Right cardiac atrium (tissue), 5 donors: ENCODE measurements at regions not wholly inside any gene's neighbourhood (a gene's known extent, or its start where the extent isn't known, plus 50 kb on each side); places are given as distances from the start of the nearest gene placed in this dataset.
A peak's percentile ranks its signal among the peaks of the same experiment; 100 is the strongest.

Experiments used
- ATAC-seq, 2 donors: fragments of 200-7000 bp; cut with Tn5 transposase; one replicate each; pipeline versions ENCODE4 v1.8.0 to v1.9.1; 2020; ENCODE audit warnings: moderate library complexity in 2 of 2, mild to moderate bottlenecking in 1 of 2
- DNase-seq, 3 donors: peaks; one replicate each; pipeline ENCODE4 v3.0.0-alpha.2; 2020
- H3K27ac ChIP-seq: one replicate; pipeline ENCODE4 v1.5.1; 2013; ENCODE audit warnings: mild to moderate bottlenecking, low read length, control low read depth, moderate library complexity
- H3K27me3 ChIP-seq: one replicate; pipeline ENCODE4 v1.6.1; 2013; ENCODE audit not compliant: control insufficient read depth, insufficient read depth
- H3K4me1 ChIP-seq: one replicate; pipeline ENCODE4 v1.6.1; 2013; ENCODE audit warnings: low read length; ENCODE audit not compliant: control insufficient read depth, insufficient read depth
- H3K4me3 ChIP-seq: one replicate; pipeline ENCODE4 v1.5.1; 2013; ENCODE audit warnings: low read length, control low read depth
- H3K9me3 ChIP-seq: one replicate; pipeline ENCODE4 v1.6.1; 2013; ENCODE audit warnings: low read length; ENCODE audit not compliant: control insufficient read depth
- WGBS: extraction: QIAGEN DNeasy Blood & Tissue Kit; methylation state at CpG from one replicate; pipeline ENCODE4 v1.1.7; 2013; 5-methylcytosine and 5-hydroxymethylcytosine counted together
- intact Hi-C, 4 donors: fragments of 100-400 bp; cut with DNase I; formaldehyde crosslinking; loops; one replicate each; pipeline versions ENCODE4 v1.11.0 to v1.14.0; 2022 to 2023
- donor health status: healthy with polysubstance abuse.
- donor health status: DM: no; HTN: yes; CAD: no.
- donor health status: DM: no; HTN: no; CAD: no.
- donor health status: DM: no; HTN: yes; CAD: no; lungs with severe emphysema.
- donor health status: DM: yes; HTN: yes; CAD: no.

DNA sequence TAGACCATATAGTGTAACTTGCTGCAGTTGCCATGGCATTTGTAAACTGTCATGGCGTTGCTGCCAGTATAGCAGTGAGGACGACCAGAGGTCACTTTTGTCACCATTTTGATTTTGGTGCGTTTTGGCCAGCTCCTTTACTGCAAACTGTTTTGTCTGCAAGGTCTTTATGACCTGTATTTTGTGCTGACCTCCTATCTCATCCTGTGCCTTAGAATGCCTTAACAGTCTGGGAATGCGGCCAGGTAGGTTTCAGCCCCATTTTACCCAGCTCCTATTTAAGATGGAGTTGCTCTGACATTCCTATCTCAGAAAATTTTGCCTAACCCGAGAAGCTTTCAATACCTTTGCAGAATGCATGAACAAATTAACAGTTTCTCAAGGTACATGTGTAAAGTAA is 914.4 kb upstream of the ACO1 start:
- 68% methylated on average over 5 of the region's 5 CpGs for WGBS
- no peak for DNase-seq

DNA sequence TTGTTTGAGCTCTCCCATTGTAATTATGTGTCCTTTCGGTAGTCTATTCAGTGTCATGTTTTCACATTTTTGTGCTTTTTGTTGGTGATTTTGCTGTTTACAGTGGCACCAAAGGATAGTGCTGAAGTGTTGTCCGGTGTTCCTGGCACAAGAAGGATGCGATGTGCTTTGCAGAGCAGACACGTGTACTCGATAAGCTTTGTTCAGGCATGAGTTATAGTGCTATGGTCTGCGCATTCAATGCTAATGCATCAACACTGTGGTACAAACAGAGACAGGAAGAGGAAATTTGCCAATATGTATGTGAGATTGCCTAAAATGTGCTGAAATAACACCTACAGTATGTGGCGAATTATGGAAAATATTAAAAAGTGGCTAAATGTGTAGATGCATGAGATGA is 913.4 kb upstream of the ACO1 start:
- Histone ChIP-seq H3K9me3 (no peaks in the 10 kb centered on the region), H3K27me3 (no peaks in the 10 kb centered on the region), H3K27ac (no peak overlapping the region), H3K4me1 (no peaks in the 10 kb centered on the region), H3K4me3 (no peak overlapping the region)
- WGBS, result 86% methylated on average over 7 of the region's 7 CpGs
- intact Hi-C loops, result no loop called here
- DNase-seq (no peak), ATAC-seq (no peak)

More for the DNA sequence above, 914.4 kb upstream of the ACO1 start:
- no peaks in the 10 kb centered on the region for H3K9me3 ChIP-seq
- no peaks in the 10 kb centered on the region for H3K4me1 ChIP-seq
- no peaks in the 10 kb centered on the region for H3K27me3 ChIP-seq
- no peak for ATAC-seq
- no peak overlapping the region for H3K27ac ChIP-seq
- H3K4me3 ChIP-seq, result no peak overlapping the region
- intact Hi-C loops, result no loop called here

- DNase-seq (no peak), ATAC-seq (no peak)
- no peaks in the 10 kb centered on the region for H3K27me3 ChIP-seq
- no peak overlapping the region for H3K4me3 ChIP-seq
- H3K27ac ChIP-seq, result no peak overlapping the region
- H3K4me1 ChIP-seq, result no peaks in the 10 kb centered on the region
- no peaks in the 10 kb centered on the region for H3K9me3 ChIP-seq
- intact Hi-C loops, result no loop called here
Measured at GRCh38 chr9:31486630-31487029, 897.8 kb upstream of the ACO1 start.

DNA sequence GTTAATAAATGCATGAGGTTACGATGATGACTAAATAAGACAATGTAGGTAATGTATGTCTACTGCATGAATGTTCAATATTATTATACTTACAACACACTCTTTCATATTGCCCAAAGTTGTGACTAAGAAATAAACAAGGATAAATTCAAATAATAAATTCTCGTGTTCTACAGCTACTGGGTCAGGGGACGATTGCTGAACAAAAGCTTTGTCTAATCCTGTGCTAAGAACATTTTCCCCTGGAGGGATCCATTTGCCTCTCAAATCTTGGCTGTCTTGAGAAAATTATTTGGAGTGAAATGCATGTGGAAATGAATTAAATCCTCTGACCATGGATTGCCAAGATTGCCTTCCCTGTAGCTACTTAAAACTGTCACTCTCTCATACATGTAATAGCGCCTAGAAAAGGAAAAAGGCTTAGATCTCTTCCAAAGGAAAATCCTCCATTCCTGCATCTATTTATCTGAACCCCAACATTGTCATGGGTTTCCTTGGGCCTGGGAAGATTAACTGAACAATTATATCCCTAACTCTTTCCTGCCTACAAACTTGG is 893.8 kb upstream of the ACO1 start:
- ATAC-seq (no peak), DNase-seq (no peak)
- WGBS, result 65% methylated on average over 4 of the region's 4 CpGs
- no peaks in the 10 kb centered on the region for H3K4me1 ChIP-seq
- intact Hi-C loops, result no loop called here
- no peaks in the 10 kb centered on the region for H3K9me3 ChIP-seq
- H3K27ac ChIP-seq, result no peak overlapping the region
- H3K4me3 ChIP-seq, result no peak overlapping the region
- H3K27me3 ChIP-seq, result no peaks in the 10 kb centered on the region

GRCh38 chr9:31492229-31492628 is 892.2 kb upstream of the ACO1 start:
- Histone ChIP-seq H3K27ac (no peak overlapping the region), H3K9me3 (no peaks in the 10 kb centered on the region), H3K27me3 (no peaks in the 10 kb centered on the region), H3K4me1 (no peaks in the 10 kb centered on the region), H3K4me3 (no peak overlapping the region)
- intact Hi-C loops, result no loop called here
- 32% methylated on average over 1 of the region's 1 CpG for WGBS
- ATAC-seq, result no peak
- DNase-seq, result no peak

DNA sequence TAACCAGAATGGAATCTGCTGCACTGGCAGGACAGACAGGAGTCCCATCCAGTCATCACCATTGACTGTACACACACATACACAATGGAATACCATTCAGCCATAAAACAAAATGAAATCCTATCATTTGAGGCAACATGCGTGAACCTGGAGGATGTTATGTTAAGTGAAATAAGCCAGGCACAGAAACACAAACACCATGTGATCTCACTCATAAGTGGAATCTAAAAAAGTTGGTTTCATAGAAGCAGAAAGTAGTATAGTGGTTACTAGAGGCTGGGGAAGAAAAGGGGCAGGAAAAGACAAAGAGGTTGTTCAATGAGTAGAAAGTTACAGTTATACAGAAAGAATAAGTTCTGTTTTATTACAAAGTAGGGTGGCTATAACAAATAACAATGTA is 884.0 kb upstream of the ACO1 start:
- no peaks in the 10 kb centered on the region for H3K27me3 ChIP-seq
- 72% methylated on average over 1 of the region's 1 CpG for WGBS
- H3K4me1 ChIP-seq, result no peaks in the 10 kb centered on the region
- intact Hi-C loops, result no loop called here
- ATAC-seq (no peak), DNase-seq (no peak)
- no peaks in the 10 kb centered on the region for H3K9me3 ChIP-seq
- H3K27ac ChIP-seq, result no peak overlapping the region
- H3K4me3 ChIP-seq, result no peak overlapping the region

- WGBS, result 83% methylated on average over 6 of the region's 6 CpGs
- Histone ChIP-seq H3K4me1 (no peaks in the 10 kb centered on the region), H3K27me3 (no peaks in the 10 kb centered on the region), H3K27ac (no peak overlapping the region), H3K9me3 (no peaks in the 10 kb centered on the region), H3K4me3 (no peak overlapping the region)
- intact Hi-C loops, result no loop called here
- ATAC-seq (no peak), DNase-seq (peak in 1 of 3 donors; percentile 57)
Measured at GRCh38 chr9:31519011-31519410, 865.4 kb upstream of the ACO1 start.

- no peak for DNase-seq
- intact Hi-C loops, result no loop called here
- Histone ChIP-seq H3K27ac (no peak overlapping the region), H3K27me3 (no peaks in the 10 kb centered on the region), H3K4me1 (no peaks in the 10 kb centered on the region), H3K4me3 (no peak overlapping the region), H3K9me3 (no peaks in the 10 kb centered on the region)
- WGBS, result 65% methylated on average over 5 of the region's 5 CpGs
- no peak for ATAC-seq
Measured at GRCh38 chr9:31519424-31519823, 865.0 kb upstream of the ACO1 start.

DNA sequence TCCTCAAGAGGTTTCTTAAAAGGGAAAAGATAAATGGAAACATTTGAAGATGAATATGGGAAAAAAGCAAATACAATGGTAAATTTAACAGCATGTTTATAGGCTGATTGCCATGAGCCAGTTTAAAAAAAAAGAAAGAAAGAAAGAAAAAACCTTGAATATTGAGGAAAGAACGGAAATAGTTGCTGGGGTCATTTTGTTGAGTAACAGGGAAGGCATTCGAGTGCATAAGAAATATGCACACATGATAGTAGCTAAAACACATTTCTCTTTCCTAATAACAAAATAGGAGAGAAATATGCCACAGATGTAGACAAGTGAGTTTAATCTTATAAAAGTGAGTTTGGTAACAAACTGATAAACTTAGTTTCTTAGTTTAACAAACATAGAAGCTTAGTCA is 864.6 kb upstream of the ACO1 start:
- Histone ChIP-seq H3K4me1 (no peaks in the 10 kb centered on the region), H3K27me3 (no peaks in the 10 kb centered on the region), H3K4me3 (no peak overlapping the region), H3K9me3 (no peaks in the 10 kb centered on the region), H3K27ac (no peak overlapping the region)
- DNase-seq (no peak), ATAC-seq (no peak)
- intact Hi-C loops, result no loop called here
- 61% methylated on average over 2 of the region's 2 CpGs for WGBS

GRCh38 chr9:31520301-31521085 is 864.0 kb upstream of the ACO1 start:
- ATAC-seq (no peak), DNase-seq (no peak)
- Histone ChIP-seq H3K27me3 (no peaks in the 10 kb centered on the region), H3K4me3 (no peak overlapping the region), H3K27ac (no peak overlapping the region), H3K4me1 (no peaks in the 10 kb centered on the region), H3K9me3 (no peaks in the 10 kb centered on the region)
- intact Hi-C loops, result no loop called here
- WGBS, result 71% methylated on average over 3 of the region's 3 CpGs

- no peaks in the 10 kb centered on the region for H3K9me3 ChIP-seq
- 64% methylated on average over 2 of the region's 2 CpGs for WGBS
- ATAC-seq, result no peak
- no peak for DNase-seq
- H3K4me3 ChIP-seq, result no peak overlapping the region
- H3K4me1 ChIP-seq, result no peaks in the 10 kb centered on the region
- H3K27ac ChIP-seq, result no peak overlapping the region
- intact Hi-C loops, result no loop called here
- H3K27me3 ChIP-seq, result no peaks in the 10 kb centered on the region
Measured at GRCh38 chr9:31535651-31536050, 848.8 kb upstream of the ACO1 start.

GRCh38 chr9:31536471-31536870 is 848.0 kb upstream of the ACO1 start:
- intact Hi-C loops, result no loop called here
- Histone ChIP-seq H3K9me3 (no peaks in the 10 kb centered on the region), H3K4me1 (no peaks in the 10 kb centered on the region), H3K27me3 (no peaks in the 10 kb centered on the region), H3K27ac (no peak overlapping the region), H3K4me3 (no peak overlapping the region)
- no peak for ATAC-seq
- 59% methylated on average over 4 of the region's 4 CpGs for WGBS
- no peak for DNase-seq
